MM.1S (cell line): ENCODE measurements at regions not wholly inside any gene's neighbourhood (a gene's known extent, or its start where the extent isn't known, plus 50 kb on each side); places are given as distances from the start of the nearest gene placed in this dataset.

Experiments
- DNase-seq: peaks from one replicate; pipeline ENCODE4 v3.0.0-alpha.2; 2015
- H2AFZ ChIP-seq: fragments of 300-600 bp; sonication (generic); 2 replicates; pipeline ENCODE4 v1.6.0; 2016; ENCODE audit warnings: antibody characterized with exemption, low read length
- H3F3A ChIP-seq: fragments of 300-600 bp; sonication (generic); 2 replicates; pipeline ENCODE4 v1.6.1; 2016; ENCODE audit warnings: mild to moderate bottlenecking, antibody characterized with exemption, low read length, moderate library complexity, mixed read lengths; ENCODE audit not compliant: insufficient read depth
- H3K27ac ChIP-seq: fragments of 300-600 bp; sonication (generic); 2 replicates; pipeline ENCODE4 v1.5.1; 2016; ENCODE audit warnings: mild to moderate bottlenecking, low read length
- H3K27me3 ChIP-seq: fragments of 300-600 bp; sonication (generic); replicated peaks from 2 replicates; pipeline ENCODE4 v1.6.0; 2016; ENCODE audit warnings: low read length; ENCODE audit not compliant: insufficient read depth
- H3K36me3 ChIP-seq: fragments of 300-600 bp; sonication (generic); replicated peaks from 2 replicates; pipeline ENCODE4 v1.6.1; 2016; ENCODE audit warnings: mild to moderate bottlenecking, low read length, mixed read lengths; ENCODE audit not compliant: insufficient read depth
- H3K4me1 ChIP-seq: fragments of 300-600 bp; sonication (generic); 2 replicates; pipeline ENCODE4 v1.6.1; 2016; ENCODE audit warnings: low read length, mixed read lengths
- H3K4me2 ChIP-seq: fragments of 300-600 bp; sonication (generic); 2 replicates; pipeline ENCODE4 v1.6.0; 2016; ENCODE audit warnings: low read depth, low read length
- H3K4me3 ChIP-seq: fragments of 300-600 bp; sonication (generic); 2 replicates; pipeline ENCODE4 v1.5.1; 2016; ENCODE audit warnings: low read length, mixed read lengths
- H3K79me2 ChIP-seq: fragments of 300-600 bp; sonication (generic); 2 replicates; pipeline ENCODE4 v1.6.1; 2016; ENCODE audit warnings: mixed run types, low read length, mixed read lengths
- H3K9ac ChIP-seq: fragments of 300-600 bp; sonication (generic); 2 replicates; pipeline ENCODE4 v1.6.1; 2016; ENCODE audit warnings: low read length, mixed read lengths
- H3K9me2 ChIP-seq: fragments of 300-600 bp; sonication (generic); replicated peaks from 2 replicates; pipeline ENCODE4 v1.6.1; 2016; ENCODE audit warnings: mild to moderate bottlenecking, low read length, mixed read lengths; ENCODE audit not compliant: insufficient read depth
- H3K9me3 ChIP-seq: fragments of 300-600 bp; sonication (generic); replicated peaks from 2 replicates; pipeline ENCODE4 v1.6.1; 2016; ENCODE audit warnings: mild to moderate bottlenecking, low read length, mixed read lengths; ENCODE audit not compliant: insufficient read depth
- H4K20me1 ChIP-seq: fragments of 300-600 bp; sonication (generic); 2 replicates; pipeline ENCODE4 v1.6.1; 2016; ENCODE audit warnings: mild to moderate bottlenecking, low read length, moderate library complexity, mixed read lengths; ENCODE audit not compliant: insufficient read depth
- CTCF ChIP-seq: fragments of 300-600 bp; sonication (generic); IDR thresholded peaks from 2 replicates; pipeline ENCODE4 v1.5.1; 2016; ENCODE audit warnings: antibody characterized with exemption, low read length, mixed read lengths
- EZH2 ChIP-seq: fragments of 300-600 bp; sonication (generic); optimal IDR thresholded peaks from 2 replicates; pipeline ENCODE3; 2017; ENCODE audit warnings: low read depth, mild to moderate bottlenecking, antibody characterized with exemption, low read length, mixed read lengths
- EZH2phosphoT487 ChIP-seq: fragments of 300-600 bp; sonication (generic); IDR thresholded peaks from 2 replicates; pipeline ENCODE4 v1.6.1; 2018; ENCODE audit warnings: antibody characterized with exemption, low read length

DNA sequence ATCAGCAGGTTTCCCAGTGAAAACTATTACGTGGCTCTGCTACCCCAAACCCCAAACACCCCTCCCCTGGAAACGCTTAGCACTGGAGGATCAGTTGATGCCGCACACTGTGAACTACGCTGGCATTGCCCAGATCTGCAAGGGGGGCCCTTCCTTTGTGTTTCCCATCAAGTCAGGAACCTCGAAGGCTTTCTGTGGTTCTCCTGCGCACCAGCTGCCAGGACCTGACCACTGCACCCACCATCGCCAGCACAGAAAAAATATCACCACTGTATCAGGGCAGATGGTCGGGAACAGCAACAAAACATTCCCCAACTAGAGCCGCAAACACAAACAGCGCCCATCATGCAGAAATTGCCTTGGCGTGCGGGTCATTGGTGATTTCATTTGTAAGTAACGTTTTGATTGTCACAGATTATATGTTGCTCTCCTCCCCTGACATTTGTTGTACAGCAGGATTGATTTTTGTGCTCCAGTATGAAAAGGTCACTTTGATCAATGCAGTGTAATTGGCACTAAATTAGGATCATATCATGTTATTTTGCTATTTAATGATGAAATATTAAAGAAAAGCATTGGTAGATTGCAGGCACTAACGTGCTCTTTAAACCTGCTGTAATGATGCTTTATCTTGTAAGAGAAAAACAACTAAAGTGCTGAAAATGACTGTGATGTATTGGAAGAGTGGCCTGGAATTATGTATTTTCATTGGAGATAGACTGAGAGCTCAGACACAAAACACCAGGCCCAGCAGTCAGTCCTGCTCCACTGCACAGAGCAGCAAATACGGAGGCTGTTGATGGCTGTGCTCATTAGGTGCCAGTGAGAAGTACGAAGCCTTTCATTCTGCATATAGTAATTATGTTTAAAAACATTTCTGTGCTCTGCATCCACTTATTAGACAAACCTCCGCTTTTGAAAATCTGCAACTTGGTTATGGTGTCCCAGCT lies 833.2 kb upstream of the SALL3 start:
- DNase-seq: no peak
- Histone ChIP-seq H3K27ac (no peak overlapping the region), H3K36me3 (no peaks in the 10 kb centered on the region), H3K9me3 (no peaks in the 10 kb centered on the region), H3K79me2 (no peaks in the 10 kb centered on the region), H2AFZ (no peak overlapping the region), H3K4me2 (no peak overlapping the region), H3F3A (no peaks in the 10 kb centered on the region), H3K4me1 (no peaks in the 10 kb centered on the region), H4K20me1 (no peaks in the 10 kb centered on the region), H3K4me3 (no peak overlapping the region), H3K27me3 (no peaks in the 10 kb centered on the region), H3K9ac (no peak overlapping the region), H3K9me2 (no peaks in the 10 kb centered on the region)
- TF ChIP-seq EZH2 (no peak), CTCF (no peak), EZH2phosphoT487 (no peak)

GRCh38 chr18:78150590-78150989 lies 829.0 kb upstream of the SALL3 start:
- TF ChIP-seq EZH2phosphoT487 (no peak), CTCF (no peak), EZH2 (no peak)
- Histone ChIP-seq H3K36me3 (no peaks in the 10 kb centered on the region), H3K4me3 (no peak overlapping the region), H4K20me1 (no peaks in the 10 kb centered on the region), H3K79me2 (no peaks in the 10 kb centered on the region), H3K27ac (no peak overlapping the region), H3K4me1 (no peaks in the 10 kb centered on the region), H2AFZ (no peak overlapping the region), H3K4me2 (no peak overlapping the region), H3K9ac (no peak overlapping the region), H3K9me2 (no peaks in the 10 kb centered on the region), H3F3A (no peaks in the 10 kb centered on the region), H3K9me3 (no peaks in the 10 kb centered on the region), H3K27me3 (no peaks in the 10 kb centered on the region)
- no peak for DNase-seq

- Histone ChIP-seq H3K36me3 (no peaks in the 10 kb centered on the region), H4K20me1 (no peaks in the 10 kb centered on the region), H3K27me3 (no peaks in the 10 kb centered on the region), H3K27ac (no peak overlapping the region), H3K4me3 (no peak overlapping the region), H3K4me1 (no peaks in the 10 kb centered on the region), H3K79me2 (no peaks in the 10 kb centered on the region), H3K9me2 (no peaks in the 10 kb centered on the region), H3F3A (no peaks in the 10 kb centered on the region), H3K9ac (no peak overlapping the region), H3K4me2 (no peak overlapping the region), H2AFZ (no peak overlapping the region), H3K9me3 (no peaks in the 10 kb centered on the region)
- no peak for DNase-seq
- TF ChIP-seq EZH2 (no peak), CTCF (no peak), EZH2phosphoT487 (no peak)
These were observed 828.4 kb upstream of the SALL3 start for GRCh38 chr18:78151234-78151633.
